ENCODE measurements at regions not wholly inside any gene's neighbourhood (a gene's known extent, or its start where the extent isn't known, plus 50 kb on each side); places are given as distances from the start of the nearest gene placed in this dataset.

DNA sequence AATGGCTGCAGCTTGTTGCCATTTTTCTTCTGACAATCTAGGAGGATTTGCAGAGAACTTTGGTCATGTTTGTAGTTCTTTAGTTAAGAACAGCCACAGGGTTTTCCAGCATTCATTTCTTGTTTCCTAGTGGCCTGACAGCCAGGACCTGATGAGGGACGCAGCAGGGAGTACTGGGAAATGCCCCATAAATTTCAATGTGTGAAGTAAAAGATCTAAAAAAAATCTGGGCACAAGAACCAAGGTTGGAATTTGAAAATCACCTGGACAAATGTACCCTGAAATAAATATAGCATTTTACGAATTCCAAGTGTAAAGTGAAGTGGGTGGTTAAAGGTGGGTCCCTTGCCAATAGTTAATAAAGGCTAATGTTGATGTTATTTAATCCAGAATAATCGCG, 195.0 kb downstream of the ZIC1 start:
- no peak for DNase-seq

DNA sequence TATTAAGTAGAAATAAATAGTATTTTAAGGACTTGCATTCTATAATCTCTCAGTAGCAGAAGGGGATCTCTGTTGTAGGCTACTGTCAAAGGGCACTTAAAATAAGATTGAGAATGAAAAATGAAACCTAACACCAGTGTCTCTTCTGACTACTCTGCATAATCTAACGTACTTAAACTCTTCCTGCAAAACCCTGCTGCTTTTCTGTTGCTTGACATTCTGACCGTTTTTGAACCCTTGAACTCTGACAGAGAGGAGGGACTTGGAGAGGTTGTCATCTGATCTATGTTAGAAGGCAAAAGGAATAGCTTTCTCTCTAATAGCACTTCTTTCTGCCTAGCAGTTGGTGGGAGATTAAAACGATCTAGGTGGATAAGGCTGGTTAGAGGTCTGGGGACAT, 204.6 kb downstream of the ZIC1 start:
- DNase-seq = no peak

DNA sequence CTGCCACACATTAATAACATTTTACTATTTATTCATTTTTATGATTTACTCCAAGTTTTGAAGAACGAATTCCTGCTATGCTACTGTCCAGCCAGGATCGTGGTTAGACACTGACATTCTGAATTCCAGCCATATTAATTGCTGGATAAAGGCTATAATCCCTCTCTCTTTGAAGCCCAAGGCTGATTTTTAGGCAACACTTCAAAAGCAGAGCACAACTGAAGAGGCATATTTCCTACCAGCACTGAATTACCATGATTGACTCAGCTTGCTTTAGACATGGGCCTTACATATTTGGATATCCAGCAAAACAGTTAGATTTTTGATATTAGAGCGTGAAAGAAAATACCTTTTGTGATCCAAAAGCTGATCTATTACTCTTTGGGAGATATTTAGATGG, 205.0 kb downstream of the ZIC1 start:
- DNase-seq = no peak

DNA sequence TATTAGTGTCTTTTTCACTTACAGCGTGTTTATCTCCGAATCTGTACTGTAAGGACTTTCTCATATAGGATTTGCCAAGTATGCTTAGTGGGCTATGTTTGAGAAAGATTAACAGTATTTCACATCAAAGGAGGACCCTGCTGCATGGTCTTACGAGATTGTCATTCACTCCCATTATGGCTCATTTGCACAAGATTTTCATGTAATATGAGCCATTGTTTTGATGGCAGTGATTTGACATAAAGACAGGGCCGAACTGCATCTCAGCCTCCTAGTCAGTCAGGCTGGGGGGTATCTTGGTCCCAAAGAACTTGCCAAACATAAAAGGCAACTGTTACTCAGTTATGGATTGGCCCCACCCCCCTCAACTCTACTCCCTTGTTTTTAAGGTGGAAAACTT, 205.9 kb downstream of the ZIC1 start:
- DNase-seq = no peak

DNA sequence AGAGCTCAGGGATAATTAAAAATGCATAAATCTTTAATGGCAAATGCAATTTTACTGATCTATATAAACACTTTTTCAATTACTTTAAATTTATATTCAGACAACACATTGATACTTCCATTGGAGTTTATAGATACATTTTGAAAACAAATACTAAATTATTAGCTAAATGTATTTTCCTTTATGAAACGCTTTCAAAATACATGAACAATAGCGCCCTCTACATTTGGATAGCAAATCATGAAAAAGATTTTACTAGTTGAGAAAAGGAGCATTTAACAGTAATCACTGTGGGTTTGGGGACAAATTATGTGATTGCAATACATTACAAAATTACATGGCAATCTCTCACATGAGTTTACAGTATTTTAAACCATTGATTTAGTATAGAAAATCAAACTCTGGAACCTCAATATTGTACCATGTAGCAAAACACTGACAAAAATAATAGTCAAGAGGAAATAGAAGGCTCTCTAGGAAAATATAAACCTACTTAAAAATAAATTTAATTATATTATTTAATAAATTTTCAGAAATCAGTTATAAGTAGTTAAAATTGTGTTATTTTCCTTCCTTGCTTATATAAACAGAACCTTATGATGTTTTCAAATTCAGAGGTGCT, 207.9 kb downstream of the ZIC1 start:
- no peak for DNase-seq

DNA sequence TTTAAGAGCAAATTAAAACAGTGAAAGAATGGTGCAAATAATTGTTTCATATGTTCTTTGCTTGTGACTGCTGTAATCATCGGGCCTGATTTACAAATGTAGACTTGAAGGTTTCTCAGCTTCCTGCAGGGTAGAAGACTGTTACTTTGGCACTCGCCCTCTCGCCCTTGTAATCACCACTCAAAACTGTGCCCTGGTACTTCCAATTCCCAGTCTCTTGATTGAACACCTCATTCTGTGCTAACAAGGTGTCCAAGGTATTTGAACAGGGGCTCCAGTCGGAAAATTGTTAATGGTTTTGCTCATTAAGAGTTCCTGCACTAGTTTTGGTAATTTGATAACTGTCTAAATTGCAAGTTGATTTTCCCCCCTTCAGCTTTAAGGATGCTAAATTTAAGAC, 209.5 kb downstream of the ZIC1 start:
- DNase-seq = no peak

GRCh38 chr3:147619921-147620560, 210.9 kb downstream of the ZIC1 start:
- DNase-seq = no peak

- no peak for DNase-seq
Measured at GRCh38 chr3:147620906-147621305, 211.7 kb downstream of the ZIC1 start.

DNA sequence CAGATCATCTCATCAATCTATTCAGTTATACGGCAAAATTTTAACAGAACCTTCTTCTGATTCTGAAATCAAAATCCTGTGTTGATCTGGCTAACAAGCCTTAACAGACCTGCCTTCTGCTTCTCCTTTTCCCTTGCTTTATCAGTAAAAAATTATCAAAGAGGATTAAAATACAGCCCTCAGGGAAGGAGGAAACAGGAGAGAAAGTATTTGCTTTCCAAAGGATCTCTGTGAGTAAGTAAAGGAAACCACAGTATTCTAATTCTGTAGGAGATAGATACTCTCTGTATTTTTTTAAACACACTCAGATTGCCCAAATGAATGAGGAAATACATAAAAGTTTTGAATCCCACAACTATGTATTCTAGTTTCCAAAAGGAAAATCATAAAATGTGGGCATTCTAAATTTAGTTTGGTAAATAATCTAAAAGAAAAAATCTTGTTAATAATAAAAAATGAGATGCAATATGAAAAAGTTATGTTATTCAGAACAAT, 221.8 kb downstream of the ZIC1 start:
- DNase-seq = no peak

GRCh38 chr3:147640781-147641180, 231.6 kb downstream of the ZIC1 start:
- DNase-seq = no peak

DNA sequence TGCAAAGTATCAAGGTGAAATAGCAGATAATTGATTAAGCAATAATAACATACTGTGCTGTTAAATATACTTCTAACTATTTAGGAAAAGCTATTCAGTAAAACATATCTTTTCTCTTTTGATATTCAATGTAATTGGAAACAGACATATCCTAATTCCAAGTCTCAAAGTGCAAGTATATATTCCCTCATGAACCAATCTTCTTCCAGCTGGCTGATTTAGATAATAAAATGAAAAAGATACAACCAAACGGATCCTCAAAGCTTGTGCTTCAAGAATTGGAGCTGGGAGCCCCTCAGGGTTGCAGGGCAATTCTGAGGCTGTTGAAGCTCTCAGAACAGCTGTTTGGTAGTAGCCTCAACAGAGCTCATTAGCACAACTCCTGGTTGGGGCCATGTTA, 236.6 kb downstream of the ZIC1 start:
- DNase-seq = no peak

DNA sequence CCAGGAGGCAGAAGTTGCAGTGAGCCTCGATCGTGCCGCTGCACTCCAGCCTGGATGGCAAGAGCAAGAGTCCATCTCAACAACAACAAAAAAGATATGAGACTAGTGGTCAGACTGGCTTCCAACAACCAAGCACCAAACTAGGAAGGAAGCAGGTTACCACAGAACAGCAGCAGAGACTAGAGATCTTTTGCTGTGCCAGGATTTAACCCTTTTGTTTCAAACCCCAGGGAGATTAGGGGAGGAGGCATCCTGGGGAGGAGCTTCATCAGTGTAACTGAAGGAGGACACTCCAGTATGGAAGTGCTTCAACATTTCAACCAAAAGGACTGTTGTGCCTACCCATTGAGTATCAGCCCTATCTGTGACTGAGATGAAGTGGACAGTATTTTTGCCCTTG, 240.3 kb downstream of the ZIC1 start:
- no peak for DNase-seq

DNA sequence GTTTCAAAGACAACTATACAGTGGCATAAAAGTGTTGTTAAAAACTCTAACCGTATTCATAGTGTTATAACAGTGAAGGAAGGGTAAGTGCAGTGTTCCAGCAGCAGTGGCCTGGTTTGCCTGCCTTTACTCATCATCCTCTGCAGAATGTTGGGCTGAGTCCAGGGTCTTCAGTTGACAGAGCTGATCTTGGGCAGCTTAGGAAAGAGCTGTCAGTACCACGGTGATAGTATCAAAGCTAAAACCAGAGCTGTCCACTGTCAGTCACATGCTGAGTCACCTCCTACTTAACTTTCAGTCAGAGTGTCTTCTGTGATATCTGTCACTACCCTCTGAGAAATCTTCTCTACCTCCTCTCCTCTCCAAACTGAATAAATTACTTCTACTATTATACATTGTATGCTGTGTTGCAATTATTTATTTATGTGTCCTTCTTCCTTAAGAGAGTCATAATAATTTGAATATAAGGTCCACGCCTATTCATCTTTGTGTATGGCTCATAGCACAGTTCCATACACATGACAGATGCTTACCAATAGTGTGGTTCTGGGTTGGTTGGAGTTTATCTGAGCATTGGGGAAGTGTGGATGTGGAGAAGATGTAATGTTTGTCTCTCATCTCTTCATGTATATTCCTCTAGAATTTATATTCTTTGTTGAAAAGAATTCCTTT, 242.1 kb downstream of the ZIC1 start:
- DNase-seq = no peak

DNA sequence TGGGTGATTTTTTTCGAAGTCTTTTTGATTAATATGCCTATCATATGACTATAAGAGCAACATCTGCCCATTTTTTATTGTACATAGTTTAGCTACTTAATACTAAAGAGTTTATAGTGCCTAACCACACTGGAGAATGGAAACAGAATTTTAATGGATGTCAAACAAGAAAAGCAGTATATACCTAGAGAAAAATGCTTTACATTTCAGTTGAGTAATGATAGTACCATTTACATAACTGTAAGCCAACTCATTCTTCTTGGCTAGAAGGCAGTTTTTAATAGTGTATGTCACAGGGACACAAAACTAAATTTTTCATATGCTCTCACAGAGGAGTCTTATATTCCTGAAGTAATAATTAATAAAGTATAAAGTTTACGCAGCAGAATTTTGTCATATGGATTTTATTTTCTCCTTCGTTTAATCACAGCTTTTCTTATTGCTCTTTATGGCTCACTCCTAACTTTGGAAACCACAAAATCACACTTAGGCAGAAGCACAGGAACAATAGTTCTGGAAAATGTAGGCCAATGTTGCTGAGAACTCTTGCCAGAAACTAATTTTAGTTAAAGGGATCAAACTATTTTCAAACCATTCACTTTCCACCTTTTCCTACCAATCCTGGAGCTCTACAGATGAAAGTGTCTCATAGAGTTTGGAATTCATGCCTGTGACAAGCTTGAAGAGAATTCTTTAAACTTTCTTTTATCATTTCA, 243.6 kb downstream of the ZIC1 start:
- no peak for DNase-seq

- DNase-seq = no peak
Measured at GRCh38 chr3:147653367-147653923, 244.3 kb downstream of the ZIC1 start.

DNA sequence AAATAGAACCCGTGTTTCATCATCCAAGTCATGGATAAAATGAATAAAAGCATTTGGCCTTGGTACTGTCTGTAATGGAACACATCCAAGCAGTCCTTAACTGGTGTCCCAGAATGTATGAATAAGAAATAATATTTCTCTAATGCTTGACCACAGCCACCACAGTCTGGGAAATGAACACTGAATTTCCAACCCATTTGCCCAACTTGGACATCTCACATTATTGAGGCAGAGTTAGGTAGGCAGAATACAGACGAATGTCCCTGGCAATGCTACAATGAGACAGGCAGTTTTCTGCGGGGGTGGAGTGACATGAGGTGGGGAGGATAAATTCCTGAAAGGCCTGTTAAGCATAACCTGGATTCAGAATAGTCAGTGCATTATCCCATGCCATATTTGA, 245.7 kb downstream of the ZIC1 start:
- no peak for DNase-seq

GRCh38 chr3:147655236-147655635, 246.1 kb downstream of the ZIC1 start:
- DNase-seq = no peak

GRCh38 chr3:147656023-147656422, 246.9 kb downstream of the ZIC1 start:
- no peak for DNase-seq

DNA sequence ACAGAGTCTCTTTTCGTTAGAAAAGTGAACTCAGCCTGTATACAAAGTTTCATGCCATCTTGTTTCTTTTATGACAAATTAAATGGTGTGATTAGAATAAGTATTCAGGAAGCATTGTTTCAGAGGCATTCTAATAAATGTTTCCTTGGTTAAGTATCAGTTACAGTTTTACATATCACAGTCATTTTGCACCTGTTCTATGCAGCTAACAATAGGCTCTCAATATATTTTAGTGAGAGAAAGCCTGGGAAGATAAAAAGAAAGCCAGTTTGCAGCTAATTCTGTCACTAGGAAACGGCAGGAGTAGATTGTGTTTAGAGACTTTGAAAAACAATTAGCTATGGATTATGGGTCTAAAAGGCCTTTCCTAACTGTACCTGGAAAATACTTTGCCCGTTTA, 252.8 kb downstream of the ZIC1 start:
- DNase-seq = no peak

DNA sequence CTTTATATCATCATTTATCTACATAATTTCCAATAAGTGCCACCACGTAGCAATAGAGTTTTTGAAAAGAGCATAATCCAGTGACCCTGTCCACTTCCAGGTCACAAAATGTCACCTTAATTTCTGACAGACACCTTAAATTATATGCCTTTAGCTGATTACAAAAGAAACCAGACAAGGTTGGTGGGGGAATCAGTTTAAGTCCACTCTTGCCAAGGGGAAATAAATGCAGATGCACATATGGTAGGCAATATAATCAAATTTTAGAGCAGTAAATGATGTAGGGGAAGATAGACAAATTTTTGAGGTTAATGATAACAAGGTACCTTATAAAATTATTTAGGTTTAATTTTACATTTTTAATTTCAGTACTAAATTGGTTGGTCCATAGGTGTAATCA, 253.5 kb downstream of the ZIC1 start:
- no peak for DNase-seq

DNA sequence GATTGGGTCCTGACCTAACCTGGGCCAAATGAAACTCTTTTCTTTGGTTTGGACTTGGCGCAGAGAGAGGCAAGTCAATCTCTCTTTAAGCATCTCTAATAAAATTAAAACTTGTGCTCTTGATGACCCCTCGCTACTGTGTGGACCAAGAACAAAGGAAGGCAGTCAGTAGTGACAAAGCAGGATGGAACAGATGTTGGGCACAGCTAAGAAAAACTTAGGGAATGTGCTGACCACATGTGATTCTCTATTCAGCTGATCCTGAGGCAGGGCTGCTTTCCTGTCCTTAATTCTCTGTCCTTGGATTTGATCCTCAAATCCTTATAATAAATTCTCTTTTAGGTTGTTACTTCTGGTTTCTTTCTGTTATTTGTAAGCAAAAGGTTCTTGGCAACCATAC, 259.9 kb downstream of the ZIC1 start:
- DNase-seq = no peak

DNA sequence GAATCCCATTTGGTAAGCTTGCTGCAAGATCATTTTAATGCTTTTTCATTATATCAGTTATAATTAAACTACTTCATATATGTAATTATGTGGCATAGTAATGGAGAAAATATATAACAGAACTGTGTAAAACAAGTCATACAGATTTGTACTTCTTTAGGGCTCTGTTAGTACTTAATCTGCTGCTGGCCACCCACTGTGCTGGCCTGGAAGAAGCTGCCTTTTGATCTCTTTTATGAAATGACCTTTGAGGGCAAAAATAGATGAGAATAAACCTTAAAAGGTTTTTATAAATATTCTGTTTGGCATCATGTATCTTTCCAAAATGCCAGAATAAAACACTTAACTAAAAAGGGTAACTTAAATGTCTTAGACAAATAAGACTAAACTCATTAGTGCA, 262.9 kb downstream of the ZIC1 start:
- DNase-seq = no peak

DNA sequence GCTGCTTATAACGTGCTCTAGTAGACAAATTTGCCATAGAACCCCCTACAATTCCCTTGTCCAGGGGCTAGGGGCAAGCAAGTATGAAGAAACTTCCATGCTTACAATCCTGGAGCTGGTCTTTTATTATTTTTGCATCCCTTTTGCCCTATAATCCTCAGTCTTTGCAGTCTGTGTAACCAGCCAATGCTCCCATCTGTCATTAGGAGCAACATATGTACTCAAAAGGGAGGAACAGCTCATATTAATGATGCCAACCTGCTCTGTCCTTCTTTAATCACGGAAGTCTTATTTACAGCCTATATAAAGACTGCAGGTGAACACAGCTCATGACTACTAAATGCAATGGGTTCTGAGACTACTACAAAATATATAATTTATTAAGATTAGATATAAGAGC, 263.3 kb downstream of the ZIC1 start:
- no peak for DNase-seq

GRCh38 chr3:147675761-147676160, 266.6 kb downstream of the ZIC1 start:
- no peak for DNase-seq

Measured in NCI-H2171 treated with DMSO at 0.1 percent for 48 hours (cell line).